OCI-LY3 (cell line): ENCODE measurements at regions not wholly inside any gene's neighbourhood (a gene's known extent, or its start where the extent isn't known, plus 50 kb on each side); places are given as distances from the start of the nearest gene placed in this dataset.

Source experiments
- EZH2phosphoT487 ChIP-seq: fragments of 200-600 bp; shearing (Covaris generic); IDR thresholded peaks from 2 replicates; pipeline ENCODE4 v1.6.1; 2018; ENCODE audit warnings: antibody characterized with exemption, mixed run types, low read depth
- TF ChIP-seq, protein P1 (sequence below): fragments of 200-600, 300-600 bp; sonication (generic); IDR thresholded peaks from 2 replicates; pipeline ENCODE4 v1.5.1; 2014; ENCODE audit warnings: antibody characterized with exemption, low read length, low read depth

DNA sequence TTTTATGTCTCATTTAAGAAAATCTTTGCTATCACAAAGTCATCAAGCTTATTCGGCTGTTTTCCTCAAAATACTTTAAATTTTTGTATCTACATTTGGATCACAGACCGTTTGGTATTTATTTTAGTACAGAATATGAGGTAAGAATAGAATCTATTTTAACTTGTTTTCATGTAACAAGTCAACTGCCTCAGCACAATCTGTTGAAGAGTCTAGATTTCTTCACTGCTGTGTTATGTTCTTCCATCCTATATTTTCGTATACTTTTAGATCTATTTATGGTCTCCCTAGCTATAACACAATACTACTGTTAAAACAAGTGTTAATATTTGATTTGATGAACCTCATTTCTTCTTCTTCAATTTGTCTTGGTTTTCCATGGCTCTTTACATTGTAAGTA, 61.6 kb upstream of the SGCG start:
- TF ChIP-seq, protein P1, sequence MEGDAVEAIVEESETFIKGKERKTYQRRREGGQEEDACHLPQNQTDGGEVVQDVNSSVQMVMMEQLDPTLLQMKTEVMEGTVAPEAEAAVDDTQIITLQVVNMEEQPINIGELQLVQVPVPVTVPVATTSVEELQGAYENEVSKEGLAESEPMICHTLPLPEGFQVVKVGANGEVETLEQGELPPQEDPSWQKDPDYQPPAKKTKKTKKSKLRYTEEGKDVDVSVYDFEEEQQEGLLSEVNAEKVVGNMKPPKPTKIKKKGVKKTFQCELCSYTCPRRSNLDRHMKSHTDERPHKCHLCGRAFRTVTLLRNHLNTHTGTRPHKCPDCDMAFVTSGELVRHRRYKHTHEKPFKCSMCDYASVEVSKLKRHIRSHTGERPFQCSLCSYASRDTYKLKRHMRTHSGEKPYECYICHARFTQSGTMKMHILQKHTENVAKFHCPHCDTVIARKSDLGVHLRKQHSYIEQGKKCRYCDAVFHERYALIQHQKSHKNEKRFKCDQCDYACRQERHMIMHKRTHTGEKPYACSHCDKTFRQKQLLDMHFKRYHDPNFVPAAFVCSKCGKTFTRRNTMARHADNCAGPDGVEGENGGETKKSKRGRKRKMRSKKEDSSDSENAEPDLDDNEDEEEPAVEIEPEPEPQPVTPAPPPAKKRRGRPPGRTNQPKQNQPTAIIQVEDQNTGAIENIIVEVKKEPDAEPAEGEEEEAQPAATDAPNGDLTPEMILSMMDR, result no peak
- TF ChIP-seq EZH2phosphoT487, result no peak
